H9 (cell line): ENCODE measurements at regions not wholly inside any gene's neighbourhood (a gene's known extent, or its start where the extent isn't known, plus 50 kb on each side); places are given as distances from the start of the nearest gene placed in this dataset.

Experiments used
- DNase-seq: peaks from one replicate; pipeline ENCODE4 v3.0.0-alpha.2; 2017
- H2AFZ ChIP-seq: one replicate; pipeline ENCODE4 v1.6.1; 2013; ENCODE audit warnings: mild to moderate bottlenecking, low read length, control low read depth, moderate library complexity
- H2AK5ac ChIP-seq: 2 replicates; pipeline ENCODE4 v1.6.1; 2013; ENCODE audit warnings: low read length, control low read depth, mixed read lengths; ENCODE audit not compliant: insufficient read length
- H2BK120ac ChIP-seq: one replicate; pipeline ENCODE4 v1.6.1; 2013; ENCODE audit warnings: low read depth, mild to moderate bottlenecking, low read length, control low read depth, inconsistent platforms; ENCODE audit not compliant: poor library complexity, severe bottlenecking
- H2BK12ac ChIP-seq: 2 replicates; pipeline ENCODE4 v1.6.1; 2013; ENCODE audit warnings: low read length, control low read depth, mixed read lengths, low read depth; ENCODE audit not compliant: insufficient read length
- H2BK15ac ChIP-seq: 2 replicates; pipeline ENCODE4 v1.6.1; 2013; ENCODE audit warnings: low read depth, low read length, control low read depth
- H2BK20ac ChIP-seq: one replicate; pipeline ENCODE4 v1.6.1; 2013; ENCODE audit warnings: low read depth, mild to moderate bottlenecking, low read length, control low read depth, inconsistent platforms; ENCODE audit not compliant: poor library complexity, severe bottlenecking
- H2BK5ac ChIP-seq: 2 replicates; pipeline ENCODE4 v1.6.1; 2013; ENCODE audit warnings: low read length, control low read depth, mixed read lengths; ENCODE audit not compliant: insufficient read length
- H3K14ac ChIP-seq: 2 replicates; pipeline ENCODE4 v1.6.1; 2013; ENCODE audit warnings: low read length, control low read depth; ENCODE audit not compliant: insufficient read depth
- H3K18ac ChIP-seq: 2 replicates; pipeline ENCODE4 v1.6.1; 2013; ENCODE audit warnings: low read depth, mild to moderate bottlenecking, mixed read lengths, low read length, control low read depth; ENCODE audit not compliant: insufficient read length
- H3K23ac ChIP-seq: 2 replicates; pipeline ENCODE4 v1.6.1; 2013; ENCODE audit warnings: low read length, control low read depth, mixed read lengths, low read depth; ENCODE audit not compliant: insufficient read length
- H3K23me2 ChIP-seq: 2 replicates; pipeline ENCODE4 v1.6.1; 2013; ENCODE audit warnings: low read depth, mild to moderate bottlenecking, mixed read lengths, low read length, control low read depth; ENCODE audit not compliant: insufficient read length, poor library complexity, severe bottlenecking
- H3K27ac ChIP-seq: 2 replicates; pipeline ENCODE4 v1.5.1; 2013; ENCODE audit warnings: low read length, control low read depth, mixed read lengths, low read depth; ENCODE audit not compliant: insufficient read length
- H3K27me3 ChIP-seq: 2 replicates; pipeline ENCODE4 v1.6.1; 2013; ENCODE audit warnings: low read length, control low read depth, inconsistent platforms; ENCODE audit not compliant: insufficient read depth
- H3K4ac ChIP-seq: 2 replicates; pipeline ENCODE4 v1.6.1; 2013; ENCODE audit warnings: low read depth, mild to moderate bottlenecking, control low read depth, inconsistent platforms, low read length, moderate library complexity
- H3K4me1 ChIP-seq: 2 replicates; pipeline ENCODE4 v1.6.1; 2013; ENCODE audit warnings: low read length, control low read depth, inconsistent platforms; ENCODE audit not compliant: insufficient read depth
- H3K4me2 ChIP-seq: 2 replicates; pipeline ENCODE4 v1.6.1; 2013; ENCODE audit warnings: low read length, control low read depth, mixed read lengths; ENCODE audit not compliant: insufficient read length, insufficient read depth
- H3K56ac ChIP-seq: 2 replicates; pipeline ENCODE4 v1.6.1; 2013; ENCODE audit warnings: low read depth, mild to moderate bottlenecking, mixed read lengths, low read length, control low read depth; ENCODE audit not compliant: insufficient read length
- H3K79me1 ChIP-seq: 2 replicates; pipeline ENCODE4 v1.6.1; 2013; ENCODE audit warnings: low read depth, mild to moderate bottlenecking, moderate library complexity, low read length, control low read depth, inconsistent platforms; ENCODE audit not compliant: insufficient read depth, poor library complexity, severe bottlenecking
- H3K79me2 ChIP-seq: 2 replicates; pipeline ENCODE4 v1.6.1; 2013; ENCODE audit warnings: low read length, control low read depth, inconsistent platforms; ENCODE audit not compliant: insufficient read depth
- H3K9ac ChIP-seq: 2 replicates; pipeline ENCODE4 v1.6.1; 2013; ENCODE audit warnings: low read length, control low read depth, mixed read lengths; ENCODE audit not compliant: insufficient read length; ENCODE audit errors: extremely low read depth
- H3K9me3 ChIP-seq: one replicate; pipeline ENCODE4 v1.6.1; 2013; ENCODE audit warnings: low read depth, low read length, inconsistent platforms; ENCODE audit not compliant: control insufficient read depth
- H3T11ph ChIP-seq: one replicate; pipeline ENCODE4 v1.6.1; 2013; ENCODE audit warnings: mild to moderate bottlenecking, low read length, control low read depth, inconsistent platforms
- H4K20me1 ChIP-seq: one replicate; pipeline ENCODE4 v1.6.1; 2013; ENCODE audit not compliant: control insufficient read depth, insufficient read length, insufficient read depth
- H4K5ac ChIP-seq: 2 replicates; pipeline ENCODE4 v1.6.1; 2013; ENCODE audit warnings: low read depth, mild to moderate bottlenecking, mixed read lengths, low read length, control low read depth; ENCODE audit not compliant: insufficient read length
- H4K8ac ChIP-seq: replicated peaks from 2 replicates; pipeline ENCODE4 v1.6.1; 2013; ENCODE audit warnings: low read length, control low read depth, mixed read lengths, low read depth; ENCODE audit not compliant: insufficient read length
- H4K91ac ChIP-seq: 2 replicates; pipeline ENCODE4 v1.6.1; 2013; ENCODE audit warnings: low read depth, mild to moderate bottlenecking, moderate library complexity, mixed read lengths, low read length, control low read depth; ENCODE audit not compliant: insufficient read length
- H3K27ac Mint-ChIP-seq, 3 experiments: 2 replicates in 2 of 3; 3 replicates in 1 of 3; pipeline ENCODE4 v1.8.0; 2020 to 2021; ENCODE audit warnings: mixed read lengths in 3 of 3, mild to moderate bottlenecking in 1 of 3, moderate library complexity in 1 of 3
- H3K27me3 Mint-ChIP-seq: 2 replicates; pipeline ENCODE4 v1.8.0; 2021; ENCODE audit warnings: low read depth, mild to moderate bottlenecking, moderate library complexity, mixed read lengths
- H3K36me3 Mint-ChIP-seq, 3 experiments: 2 replicates in 2 of 3; 3 replicates in 1 of 3; pipeline ENCODE4 v1.8.0; 2020 to 2021; ENCODE audit warnings: low read depth in 3 of 3, mixed read lengths in 3 of 3; ENCODE audit not compliant: insufficient read depth in 1 of 3
- H3K4me1 Mint-ChIP-seq, 2 experiments: 2 replicates each; pipeline ENCODE4 v1.8.0; 2020; ENCODE audit warnings: mixed read lengths in 2 of 2
- H3K4me3 Mint-ChIP-seq, 2 experiments: 2 replicates in 1 of 2; 3 replicates in 1 of 2; pipeline ENCODE4 v1.8.0; 2020 to 2021; ENCODE audit warnings: mild to moderate bottlenecking in 2 of 2, mixed read lengths in 2 of 2, moderate library complexity in 1 of 2
- H3K9me3 Mint-ChIP-seq, 2 experiments: 2 replicates in 1 of 2; 3 replicates in 1 of 2; pipeline ENCODE4 v1.8.0; 2020; ENCODE audit warnings: mild to moderate bottlenecking in 2 of 2, mixed read lengths in 2 of 2, moderate library complexity in 1 of 2
- WGBS: extraction: QIAGEN DNeasy Blood & Tissue Kit; methylation state at CpG from one replicate; pipeline ENCODE4 v1.1.7; 2013; ENCODE audit warnings: missing lambda C conversion rate, low lambda C conversion rate, mixed read lengths; ENCODE audit not compliant: insufficient read length; ENCODE audit errors: extremely low coverage; 5-methylcytosine and 5-hydroxymethylcytosine counted together
- TF ChIP-seq, protein P1 (sequence below): fragments of 200-600 bp; sonication (generic); conservative IDR thresholded peaks from 3 replicates; pipeline ENCODE4 v1.8.0; 2021; ENCODE audit warnings: antibody characterized with exemption, mild to moderate bottlenecking

DNA sequence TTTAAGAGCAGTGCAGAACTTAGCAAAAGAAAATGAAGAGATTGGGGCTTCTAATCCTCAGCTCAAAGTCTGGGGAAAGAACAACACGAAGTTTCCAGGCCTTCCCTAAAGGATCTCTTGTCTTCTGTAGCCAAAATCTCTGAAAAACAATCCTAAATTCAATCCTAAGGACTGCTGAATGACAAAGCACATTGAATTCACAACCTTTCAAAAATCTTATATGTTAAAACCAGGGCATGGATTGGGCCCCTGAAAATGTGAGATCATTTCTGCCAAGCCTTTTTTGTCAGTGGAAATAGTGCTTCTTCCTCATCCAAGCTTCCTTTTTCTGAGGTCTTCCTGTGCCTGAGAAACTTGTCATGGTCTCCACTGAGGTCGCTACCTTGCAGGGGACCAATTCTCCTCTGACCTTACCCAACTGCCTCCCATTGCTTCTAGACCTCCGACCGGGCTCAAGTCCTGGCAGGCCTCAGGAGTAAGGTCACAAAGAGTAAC, 126.2 kb upstream of the ARID1B start:
- Histone ChIP-seq H4K91ac (no peak overlapping the region), H3K4me1 (0 out of 2 replicates have a peak, but pooled peaks cover 3% of the 10 kb centered on the region), H3K56ac (no peak overlapping the region), H2BK15ac (no peak overlapping the region), H3T11ph (no peak overlapping the region), H2BK12ac (no peak overlapping the region), H4K8ac (no peak overlapping the region), H2AK5ac (no peak overlapping the region), H2BK120ac (no peak overlapping the region), H3K27me3 (no peaks in the 10 kb centered on the region), H3K27ac (no peak overlapping the region), H3K9me3 (no peaks in the 10 kb centered on the region), H3K9ac (no peak overlapping the region), H3K79me1 (no peaks in the 10 kb centered on the region), H3K79me2 (no peaks in the 10 kb centered on the region), H3K4ac (no peak overlapping the region), H3K18ac (no peak overlapping the region), H2BK5ac (no peak overlapping the region), H3K23ac (no peak overlapping the region), H3K23me2 (no peaks in the 10 kb centered on the region), H4K5ac (no peak overlapping the region), H2AFZ (no peak overlapping the region), H3K14ac (no peak overlapping the region), H3K4me2 (no peak overlapping the region), H4K20me1 (no peaks in the 10 kb centered on the region), H2BK20ac (no peak overlapping the region)
- no peak overlapping the region for H3K4me3 Mint-ChIP-seq
- no CpG with 5 or more reads among the region's 4 CpGs for WGBS
- H3K36me3 Mint-ChIP-seq = peaks cover 0 to 27% (median 24%) of the 10 kb centered on the region in 3 experiments; a peak in 5 of 7 replicates
- TF ChIP-seq, protein P1, sequence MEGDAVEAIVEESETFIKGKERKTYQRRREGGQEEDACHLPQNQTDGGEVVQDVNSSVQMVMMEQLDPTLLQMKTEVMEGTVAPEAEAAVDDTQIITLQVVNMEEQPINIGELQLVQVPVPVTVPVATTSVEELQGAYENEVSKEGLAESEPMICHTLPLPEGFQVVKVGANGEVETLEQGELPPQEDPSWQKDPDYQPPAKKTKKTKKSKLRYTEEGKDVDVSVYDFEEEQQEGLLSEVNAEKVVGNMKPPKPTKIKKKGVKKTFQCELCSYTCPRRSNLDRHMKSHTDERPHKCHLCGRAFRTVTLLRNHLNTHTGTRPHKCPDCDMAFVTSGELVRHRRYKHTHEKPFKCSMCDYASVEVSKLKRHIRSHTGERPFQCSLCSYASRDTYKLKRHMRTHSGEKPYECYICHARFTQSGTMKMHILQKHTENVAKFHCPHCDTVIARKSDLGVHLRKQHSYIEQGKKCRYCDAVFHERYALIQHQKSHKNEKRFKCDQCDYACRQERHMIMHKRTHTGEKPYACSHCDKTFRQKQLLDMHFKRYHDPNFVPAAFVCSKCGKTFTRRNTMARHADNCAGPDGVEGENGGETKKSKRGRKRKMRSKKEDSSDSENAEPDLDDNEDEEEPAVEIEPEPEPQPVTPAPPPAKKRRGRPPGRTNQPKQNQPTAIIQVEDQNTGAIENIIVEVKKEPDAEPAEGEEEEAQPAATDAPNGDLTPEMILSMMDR = no peak
- no peak overlapping the region for H3K27ac Mint-ChIP-seq
- DNase-seq = no peak
- H3K27me3 Mint-ChIP-seq = peaks cover 16% of the 10 kb centered on the region
- H3K4me1 Mint-ChIP-seq = peaks cover 19 to 22% of the 10 kb centered on the region in 2 experiments
- H3K9me3 Mint-ChIP-seq = peaks cover 19 to 31% of the 10 kb centered on the region in 2 experiments
